ENCODE measurements at regions not wholly inside any gene's neighbourhood (a gene's known extent, or its start where the extent isn't known, plus 50 kb on each side); places are given as distances from the start of the nearest gene placed in this dataset.
A peak's percentile ranks its signal among the peaks of the same experiment; 100 is the strongest.
"Not testable (repeated sequence)": the region's sequence is repeated elsewhere in the genome, so short reads cannot be mapped to it uniquely, and the experiment has no call there.

DNA sequence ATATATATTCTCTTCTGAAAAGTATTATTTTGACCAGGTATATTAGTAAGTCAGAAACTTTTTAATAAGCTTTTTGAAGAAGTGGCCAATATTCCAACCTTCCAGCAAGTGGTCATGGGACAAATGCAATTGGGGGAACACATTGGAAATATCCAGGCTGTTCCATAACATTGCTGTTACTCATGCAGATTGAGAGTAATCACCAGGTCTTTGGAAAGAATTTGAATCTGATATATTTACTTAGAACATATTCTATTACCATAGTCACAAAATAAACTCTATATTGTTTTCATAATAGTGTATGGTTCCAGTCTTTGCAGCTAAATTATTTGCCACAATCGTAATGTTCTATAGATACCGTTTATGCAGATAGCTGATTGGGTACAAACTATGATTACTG, 102.8 kb downstream of the TAF11L14 start:
- Histone ChIP-seq H3K27me3 (no peaks in the 10 kb centered on the region), H3K4me3 (no peak overlapping the region), H3K36me3 (no peaks in the 10 kb centered on the region), H3K27ac (no peak overlapping the region), H3K9me3 (no peaks in the 10 kb centered on the region), H3K4me1 (no peaks in the 10 kb centered on the region)
- intact Hi-C loops (cut with DNase I): loop anchor here (10.0 kb wide), 1 partner anchor 522 kb away; the partner anchor contains the start of gene BASP1
- no peak for DNase-seq (ENCODE audit: low spot score in 2 of 2)
- TF ChIP-seq, protein P1, sequence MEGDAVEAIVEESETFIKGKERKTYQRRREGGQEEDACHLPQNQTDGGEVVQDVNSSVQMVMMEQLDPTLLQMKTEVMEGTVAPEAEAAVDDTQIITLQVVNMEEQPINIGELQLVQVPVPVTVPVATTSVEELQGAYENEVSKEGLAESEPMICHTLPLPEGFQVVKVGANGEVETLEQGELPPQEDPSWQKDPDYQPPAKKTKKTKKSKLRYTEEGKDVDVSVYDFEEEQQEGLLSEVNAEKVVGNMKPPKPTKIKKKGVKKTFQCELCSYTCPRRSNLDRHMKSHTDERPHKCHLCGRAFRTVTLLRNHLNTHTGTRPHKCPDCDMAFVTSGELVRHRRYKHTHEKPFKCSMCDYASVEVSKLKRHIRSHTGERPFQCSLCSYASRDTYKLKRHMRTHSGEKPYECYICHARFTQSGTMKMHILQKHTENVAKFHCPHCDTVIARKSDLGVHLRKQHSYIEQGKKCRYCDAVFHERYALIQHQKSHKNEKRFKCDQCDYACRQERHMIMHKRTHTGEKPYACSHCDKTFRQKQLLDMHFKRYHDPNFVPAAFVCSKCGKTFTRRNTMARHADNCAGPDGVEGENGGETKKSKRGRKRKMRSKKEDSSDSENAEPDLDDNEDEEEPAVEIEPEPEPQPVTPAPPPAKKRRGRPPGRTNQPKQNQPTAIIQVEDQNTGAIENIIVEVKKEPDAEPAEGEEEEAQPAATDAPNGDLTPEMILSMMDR (IDR thresholded peaks at IDR 0.05): no peak

DNA sequence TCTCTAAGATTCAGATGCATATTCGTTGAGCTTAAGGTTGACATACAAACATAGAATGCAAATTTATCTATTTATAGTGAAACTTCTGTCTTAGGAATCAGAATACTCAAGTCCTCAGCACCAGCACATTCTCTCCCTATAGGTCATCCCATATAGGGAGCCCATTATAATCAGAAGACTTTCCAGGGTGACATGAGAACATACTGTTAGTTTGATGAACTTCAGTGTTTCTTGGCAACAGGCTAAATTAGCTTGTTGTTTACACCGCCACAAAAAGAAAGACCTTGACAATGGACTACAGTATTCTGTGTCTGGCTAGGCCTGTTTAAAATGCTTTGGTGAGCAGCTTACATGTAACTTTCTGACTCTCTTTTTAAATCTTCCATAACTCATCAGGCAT, 104.2 kb downstream of the TAF11L14 start:
- Histone ChIP-seq H3K36me3 (no peaks in the 10 kb centered on the region), H3K9me3 (no peaks in the 10 kb centered on the region), H3K27me3 (no peaks in the 10 kb centered on the region), H3K4me1 (no peaks in the 10 kb centered on the region), H3K27ac (no peak overlapping the region), H3K4me3 (no peak overlapping the region)
- intact Hi-C loops (cut with DNase I): loop anchor here (10.0 kb wide), 1 partner anchor 524 kb away; the partner anchor contains the start of gene BASP1
- TF ChIP-seq, protein P1 (IDR thresholded peaks at IDR 0.05): no peak
- DNase-seq (ENCODE audit: low spot score in 2 of 2): no peak

DNA sequence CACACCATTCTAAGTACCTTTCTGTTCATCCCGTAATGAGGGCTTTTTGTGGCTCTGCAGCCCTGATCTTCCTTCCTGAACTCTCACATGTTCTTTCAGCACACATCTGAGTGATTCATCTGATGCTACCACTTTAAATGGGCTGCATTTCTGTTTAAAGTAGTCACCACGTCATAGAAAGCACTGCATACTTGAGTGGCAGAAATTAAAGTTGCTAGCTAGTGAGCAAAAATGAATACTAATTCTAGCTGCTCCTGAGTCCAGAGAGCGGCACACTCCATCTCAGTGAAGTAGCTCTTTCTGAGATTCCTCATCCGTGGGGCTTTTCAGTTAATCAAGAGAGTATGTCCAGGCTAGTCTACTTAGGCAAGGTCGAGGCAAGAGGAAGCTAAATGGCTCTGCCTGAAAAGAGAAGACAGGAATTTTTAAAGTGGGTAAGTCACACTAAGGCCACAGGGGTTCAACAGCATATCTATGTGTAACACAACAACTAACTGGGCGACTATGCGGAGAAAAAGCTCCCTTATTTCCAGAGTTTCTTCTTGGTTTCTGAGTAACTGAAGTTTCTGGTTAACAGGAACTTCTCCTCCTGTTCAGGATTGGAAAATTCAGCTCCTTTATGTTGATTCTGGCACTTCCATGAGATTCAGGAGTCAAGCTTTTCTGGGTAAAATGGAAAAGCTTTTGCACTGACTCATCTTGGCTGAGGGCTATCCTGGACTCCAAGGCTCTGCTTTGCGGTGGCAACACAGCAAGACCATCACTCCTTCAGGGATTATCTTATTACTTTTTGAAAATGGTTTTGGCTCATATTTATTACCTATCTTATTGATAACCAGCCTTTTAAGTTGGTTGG, 109.5 kb downstream of the TAF11L14 start:
- Histone ChIP-seq H3K27me3 (no peaks in the 10 kb centered on the region), H3K4me3 (peak overlapping the region in 1 of 2 donors; percentile 24), H3K36me3 (no peaks in the 10 kb centered on the region), H3K9me3 (no peaks in the 10 kb centered on the region), H3K27ac (peak overlapping the region in 1 of 2 donors; percentile 30), H3K4me1 (no peaks in the 10 kb centered on the region)
- intact Hi-C loops (cut with DNase I): no loop called here
- TF ChIP-seq, protein P1 (IDR thresholded peaks at IDR 0.05): no peak
- no peak for DNase-seq (ENCODE audit: low spot score in 2 of 2)

DNA sequence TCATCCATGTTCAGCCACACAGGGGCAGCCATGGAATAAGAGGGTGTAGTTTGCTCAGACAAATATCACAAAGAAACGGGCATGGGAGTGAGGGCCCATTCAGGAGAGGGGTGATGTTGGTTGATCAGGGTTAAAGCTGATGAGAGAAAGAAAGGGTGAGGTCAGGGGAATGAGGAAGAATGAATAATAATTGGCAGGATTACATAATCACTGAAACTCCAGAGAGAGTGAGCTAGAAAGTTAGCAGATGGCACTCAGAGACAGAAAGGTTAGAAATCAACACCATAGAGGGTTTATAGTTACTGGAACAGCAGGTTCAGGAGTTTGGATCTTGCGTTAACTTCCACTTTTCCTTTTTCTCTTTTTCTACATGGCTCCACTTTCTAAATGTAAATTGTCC, 113.9 kb downstream of the TAF11L14 start:
- intact Hi-C loops (cut with DNase I): no loop called here
- Histone ChIP-seq H3K4me1 (no peaks in the 10 kb centered on the region), H3K9me3 (no peaks in the 10 kb centered on the region), H3K27ac (no peak overlapping the region), H3K27me3 (no peaks in the 10 kb centered on the region), H3K36me3 (no peaks in the 10 kb centered on the region), H3K4me3 (no peak overlapping the region)
- TF ChIP-seq, protein P1 (IDR thresholded peaks at IDR 0.05): no peak
- no peak for DNase-seq (ENCODE audit: low spot score in 2 of 2)

DNA sequence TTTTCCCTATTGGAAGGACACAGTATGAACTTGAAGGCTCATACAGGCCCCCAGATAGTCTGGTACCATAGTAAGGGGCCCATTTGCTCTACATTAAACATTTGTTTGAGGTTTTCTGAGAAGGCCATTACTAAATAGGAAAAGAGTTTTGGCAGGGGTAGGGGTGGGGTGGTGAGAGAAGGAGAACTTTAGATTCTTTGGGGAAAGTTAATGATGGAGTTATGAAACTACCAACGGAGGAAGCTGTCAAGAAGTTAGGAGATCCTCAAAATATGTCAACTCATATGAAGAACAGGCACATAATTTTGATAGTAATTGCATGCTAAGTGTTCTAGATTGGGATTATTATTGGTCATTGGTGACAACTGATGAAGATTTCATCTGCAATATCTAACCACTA, 114.7 kb downstream of the TAF11L14 start:
- intact Hi-C loops (cut with DNase I): no loop called here
- H3K4me1 ChIP-seq: no peaks in the 10 kb centered on the region
- H3K9me3 ChIP-seq: no peaks in the 10 kb centered on the region
- H3K27me3 ChIP-seq: no peaks in the 10 kb centered on the region
- H3K27ac ChIP-seq: no peak overlapping the region
- no peak for DNase-seq (ENCODE audit: low spot score in 2 of 2)
- H3K36me3 ChIP-seq: no peaks in the 10 kb centered on the region
- TF ChIP-seq, protein P1 (IDR thresholded peaks at IDR 0.05): no peak
- H3K4me3 ChIP-seq: no peak overlapping the region

DNA sequence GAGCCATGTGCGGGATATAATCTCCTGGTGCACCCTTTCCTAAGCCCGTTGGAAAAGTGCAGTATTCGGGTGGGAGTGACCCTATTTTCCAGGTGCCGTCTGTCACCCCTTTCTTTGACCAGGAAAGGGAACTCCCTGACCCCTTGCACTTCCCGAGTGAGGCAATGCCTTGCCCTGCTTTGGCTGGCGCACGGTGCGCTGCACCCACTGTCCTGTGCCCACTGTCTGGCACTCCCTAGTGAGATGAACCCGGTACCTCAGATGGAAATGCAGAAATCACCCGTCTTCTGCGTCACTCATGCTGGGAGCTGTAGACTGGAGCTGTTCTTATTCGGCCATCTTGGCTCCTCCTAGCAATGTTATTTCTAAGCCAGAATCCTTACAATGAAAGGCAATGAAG, 121.1 kb downstream of the TAF11L14 start:
- H3K4me1 ChIP-seq; H3K27ac ChIP-seq; DNase-seq (ENCODE audit: low spot score in 2 of 2); H3K4me3 ChIP-seq; H3K27me3 ChIP-seq; intact Hi-C loops (cut with DNase I); H3K36me3 ChIP-seq; H3K9me3 ChIP-seq: not testable (repeated sequence)
